Thymus (tissue), 11 donors: ENCODE measurements at regions not wholly inside any gene's neighbourhood (a gene's known extent, or its start where the extent isn't known, plus 50 kb on each side); places are given as distances from the start of the nearest gene placed in this dataset.
"Not testable (repeated sequence)": the region's sequence is repeated elsewhere in the genome, so short reads cannot be mapped to it uniquely, and the experiment has no call there.

Experiments
- DNase-seq, 9 donors: peaks; one replicate each; pipeline ENCODE4 v3.0.0-alpha.2; 2013; ENCODE audit warnings: low spot score in 9 of 9, low read depth in 6 of 9, missing footprints in 1 of 9
- H3K27ac ChIP-seq, 2 donors: one replicate each; pipeline ENCODE4 v1.5.1; 2013; ENCODE audit warnings: control low read depth in 1 of 2, low read depth in 1 of 2, low read length in 1 of 2, mild to moderate bottlenecking in 1 of 2, moderate library complexity in 1 of 2
- H3K27me3 ChIP-seq, 2 donors: one replicate each; pipeline ENCODE4 v1.5.1; 2013; ENCODE audit warnings: low read length in 1 of 2; ENCODE audit not compliant: control insufficient read depth in 2 of 2, insufficient read depth in 1 of 2
- H3K36me3 ChIP-seq, 2 donors: one replicate each; pipeline ENCODE4 v1.5.1; 2013; ENCODE audit warnings: low read length in 1 of 2, mild to moderate bottlenecking in 1 of 2, moderate library complexity in 1 of 2; ENCODE audit not compliant: control insufficient read depth in 2 of 2, insufficient read depth in 2 of 2
- H3K4me1 ChIP-seq, 2 donors: one replicate each; pipeline ENCODE4 v1.5.1; 2013; ENCODE audit warnings: low read length in 2 of 2; ENCODE audit not compliant: control insufficient read depth in 2 of 2, insufficient read depth in 2 of 2
- H3K4me3 ChIP-seq, 2 donors: one replicate each; pipeline ENCODE4 v1.5.1; 2013; ENCODE audit warnings: low read length in 2 of 2, control low read depth in 1 of 2, mild to moderate bottlenecking in 1 of 2
- H3K9me3 ChIP-seq, 2 donors: one replicate each; pipeline ENCODE4 v1.5.1; 2013; ENCODE audit warnings: low read length in 1 of 2, mild to moderate bottlenecking in 1 of 2; ENCODE audit not compliant: control insufficient read depth in 2 of 2, insufficient read depth in 1 of 2
- WGBS: extraction: QIAGEN DNeasy Blood & Tissue Kit; methylation state at CpG from one replicate; pipeline ENCODE4 v1.1.7; 2013; 5-methylcytosine and 5-hydroxymethylcytosine counted together
- donor health status: healthy.

GRCh38 chr5:163261647-163262269 lies 175.6 kb upstream of the CCNG1 start:
- Histone ChIP-seq H3K27ac (no peak overlapping the region), H3K9me3 (no peaks in the 10 kb centered on the region), H3K4me1 (no peaks in the 10 kb centered on the region), H3K27me3 (no peaks in the 10 kb centered on the region), H3K4me3 (no peak overlapping the region), H3K36me3 (no peaks in the 10 kb centered on the region)
- DNase-seq = no peak
- 90% methylated on average over 5 of the region's 5 CpGs for WGBS

- H3K36me3 ChIP-seq, H3K4me3 ChIP-seq, DNase-seq, H3K9me3 ChIP-seq, H3K27me3 ChIP-seq, H3K4me1 ChIP-seq, H3K27ac ChIP-seq: not testable (repeated sequence)
- 96% methylated on average over 5 of the region's 5 CpGs for WGBS
These were observed 171.1 kb upstream of the CCNG1 start for GRCh38 chr5:163266249-163266648.

- no peak for DNase-seq
- no peak overlapping the region for H3K4me3 ChIP-seq
- H3K27ac ChIP-seq = no peak overlapping the region
- H3K9me3 ChIP-seq = no peaks in the 10 kb centered on the region
- H3K4me1 ChIP-seq = no peaks in the 10 kb centered on the region
- H3K36me3 ChIP-seq = no peaks in the 10 kb centered on the region
- no peaks in the 10 kb centered on the region for H3K27me3 ChIP-seq
These were observed 167.8 kb upstream of the CCNG1 start for GRCh38 chr5:163269624-163270023.

- no peak overlapping the region for H3K27ac ChIP-seq
- no peaks in the 10 kb centered on the region for H3K4me1 ChIP-seq
- DNase-seq = no peak
- no peaks in the 10 kb centered on the region for H3K36me3 ChIP-seq
- 94% methylated on average over 5 of the region's 5 CpGs for WGBS
- H3K27me3 ChIP-seq = no peaks in the 10 kb centered on the region
- no peak overlapping the region for H3K4me3 ChIP-seq
- no peaks in the 10 kb centered on the region for H3K9me3 ChIP-seq
These were observed 160.9 kb upstream of the CCNG1 start for GRCh38 chr5:163276466-163276865.

GRCh38 chr5:163280897-163281296 lies 156.5 kb upstream of the CCNG1 start:
- H3K4me1 ChIP-seq, H3K27ac ChIP-seq, DNase-seq, H3K36me3 ChIP-seq, H3K9me3 ChIP-seq, H3K4me3 ChIP-seq, H3K27me3 ChIP-seq: not testable (repeated sequence)
- WGBS = 87% methylated on average over 3 of the region's 3 CpGs

- no peak for DNase-seq
- no peaks in the 10 kb centered on the region for H3K27me3 ChIP-seq
- H3K4me3 ChIP-seq = no peak overlapping the region
- H3K4me1 ChIP-seq = no peaks in the 10 kb centered on the region
- H3K27ac ChIP-seq = no peak overlapping the region
- no peaks in the 10 kb centered on the region for H3K36me3 ChIP-seq
- 98% methylated on average over 1 of the region's 1 CpG for WGBS
- no peaks in the 10 kb centered on the region for H3K9me3 ChIP-seq
These were observed 155.9 kb upstream of the CCNG1 start for GRCh38 chr5:163281512-163281911.

GRCh38 chr5:163293836-163294235 lies 143.6 kb upstream of the CCNG1 start:
- WGBS = 92% methylated on average over 1 of the region's 1 CpG
- H3K4me1 ChIP-seq = no peaks in the 10 kb centered on the region

GRCh38 chr5:163303718-163304117 lies 133.7 kb upstream of the CCNG1 start:
- H3K9me3 ChIP-seq = no peaks in the 10 kb centered on the region
- H3K27me3 ChIP-seq = no peaks in the 10 kb centered on the region
- 90% methylated on average over 9 of the region's 9 CpGs for WGBS
- H3K4me1 ChIP-seq = no peaks in the 10 kb centered on the region
- H3K36me3 ChIP-seq = no peaks in the 10 kb centered on the region
- no peak overlapping the region for H3K4me3 ChIP-seq
- DNase-seq = no peak
- no peak overlapping the region for H3K27ac ChIP-seq

More at GRCh38 chr5:163293836-163294235, 143.6 kb upstream of the CCNG1 start:
- Histone ChIP-seq H3K9me3 (no peaks in the 10 kb centered on the region), H3K27me3 (no peaks in the 10 kb centered on the region), H3K36me3 (no peaks in the 10 kb centered on the region), H3K27ac (no peak overlapping the region), H3K4me3 (no peak overlapping the region)
- DNase-seq = no peak

GRCh38 chr5:163305655-163306054 lies 131.7 kb upstream of the CCNG1 start:
- no peaks in the 10 kb centered on the region for H3K9me3 ChIP-seq
- H3K27ac ChIP-seq = no peak overlapping the region
- no peak for DNase-seq
- H3K27me3 ChIP-seq = no peaks in the 10 kb centered on the region
- H3K4me3 ChIP-seq = no peak overlapping the region
- no peaks in the 10 kb centered on the region for H3K4me1 ChIP-seq
- H3K36me3 ChIP-seq = no peaks in the 10 kb centered on the region
- 63% methylated on average over 3 of the region's 3 CpGs for WGBS

- Histone ChIP-seq H3K27me3 (no peaks in the 10 kb centered on the region), H3K36me3 (no peaks in the 10 kb centered on the region), H3K9me3 (no peaks in the 10 kb centered on the region), H3K4me3 (no peak overlapping the region), H3K4me1 (no peaks in the 10 kb centered on the region), H3K27ac (no peak overlapping the region)
- peak in 1 of 9 donors; percentile 2 for DNase-seq
- WGBS = 82% methylated on average over 2 of the region's 2 CpGs
These were observed 131.0 kb upstream of the CCNG1 start for GRCh38 chr5:163306421-163306820.
